ENCODE measurements at regions not wholly inside any gene's neighbourhood (a gene's known extent, or its start where the extent isn't known, plus 50 kb on each side); places are given as distances from the start of the nearest gene placed in this dataset.
A peak's percentile ranks its signal among the peaks of the same experiment; 100 is the strongest.
"Not testable (repeated sequence)": the region's sequence is repeated elsewhere in the genome, so short reads cannot be mapped to it uniquely, and the experiment has no call there.

DNA sequence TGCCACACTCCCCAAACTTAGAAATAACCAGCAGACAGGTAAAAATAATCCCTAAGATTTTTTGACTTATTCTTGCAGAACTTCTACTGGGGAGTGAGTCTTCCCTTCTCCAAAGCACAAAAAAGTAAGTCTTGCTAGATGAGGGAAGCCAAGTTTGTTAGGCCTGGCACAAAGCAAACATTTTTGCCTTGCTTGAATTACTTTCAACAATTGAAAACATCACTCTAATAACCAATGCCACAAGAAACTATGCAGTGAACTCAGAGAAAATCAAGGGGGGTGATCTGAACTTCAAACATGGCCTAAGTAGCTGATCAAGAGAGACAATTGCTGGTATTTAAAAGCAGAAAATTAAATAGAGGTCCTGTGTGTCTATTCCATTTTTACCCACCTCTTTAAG lies 123.6 kb upstream of the SLC1A3 start:
- DNase-seq, result no peak

DNA sequence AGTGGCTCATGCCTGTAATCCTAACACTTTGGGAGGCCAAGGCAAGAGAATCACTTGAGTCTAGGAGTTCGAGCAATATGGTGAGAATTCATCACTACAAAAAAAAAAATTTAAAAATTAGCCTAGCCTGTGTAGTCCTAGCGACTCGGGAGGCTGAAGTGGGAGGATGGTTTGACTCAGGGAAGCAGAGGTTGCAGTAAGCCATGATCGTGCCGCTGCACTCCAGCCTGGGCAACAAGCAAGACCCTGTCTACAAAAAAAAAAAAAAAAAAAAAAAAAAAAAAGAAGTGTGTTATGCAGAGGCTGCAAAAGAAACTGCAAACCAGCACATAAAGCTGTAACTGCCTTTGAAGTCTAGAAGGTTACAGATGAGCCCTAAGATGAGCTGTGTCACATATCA lies 116.9 kb upstream of the SLC1A3 start:
- no peak for DNase-seq

DNA sequence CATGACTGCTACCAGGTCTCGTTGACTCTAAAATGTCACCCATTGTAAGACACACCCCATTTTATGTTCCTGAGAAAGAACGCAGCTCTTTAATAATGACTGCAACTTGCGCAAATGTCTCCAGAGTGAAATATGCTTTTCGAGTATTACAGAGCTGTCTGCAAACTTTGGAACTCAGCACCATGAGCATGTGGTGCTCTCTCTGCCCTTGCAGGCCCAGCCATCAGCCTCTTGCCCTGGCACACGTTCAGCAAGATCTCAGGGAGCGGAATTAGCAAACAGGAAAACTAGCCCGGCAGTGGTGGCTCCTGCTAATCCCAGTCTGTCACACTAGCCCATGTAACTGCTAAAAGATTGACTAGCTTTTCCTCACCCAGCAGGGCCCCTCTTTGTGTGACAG lies 114.5 kb upstream of the SLC1A3 start:
- no peak for DNase-seq

DNA sequence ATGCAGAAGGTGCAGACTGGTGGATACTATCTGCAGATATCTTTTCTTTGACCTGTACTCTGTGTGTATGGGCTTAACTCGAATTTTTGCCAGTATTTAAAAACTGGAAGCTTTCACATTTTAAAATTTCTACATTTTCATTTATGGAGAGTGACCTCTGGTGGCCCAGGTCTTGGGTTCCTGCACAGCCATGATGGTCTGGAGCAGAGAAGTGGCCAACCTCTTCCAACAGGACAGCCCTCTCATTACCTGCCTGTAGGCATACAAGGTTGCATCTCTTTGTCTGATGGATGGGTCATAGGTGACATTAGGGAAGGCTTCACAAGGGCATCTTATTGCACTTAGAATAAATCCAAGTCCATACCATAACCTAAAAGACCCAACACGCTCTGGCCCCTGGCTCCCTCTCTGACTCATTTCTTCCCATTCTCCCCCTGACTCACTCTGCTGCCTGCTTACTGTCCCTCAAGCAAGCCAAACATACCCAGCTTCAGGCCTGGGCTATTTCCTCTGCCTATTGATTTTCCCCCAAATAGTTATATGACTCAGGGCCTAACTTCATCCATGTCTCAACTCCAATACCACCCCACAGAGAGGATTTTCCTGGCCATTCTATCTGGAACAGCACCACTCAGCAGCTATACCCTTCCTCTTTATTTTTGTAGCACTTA lies 113.3 kb upstream of the SLC1A3 start:
- DNase-seq, result no peak

DNA sequence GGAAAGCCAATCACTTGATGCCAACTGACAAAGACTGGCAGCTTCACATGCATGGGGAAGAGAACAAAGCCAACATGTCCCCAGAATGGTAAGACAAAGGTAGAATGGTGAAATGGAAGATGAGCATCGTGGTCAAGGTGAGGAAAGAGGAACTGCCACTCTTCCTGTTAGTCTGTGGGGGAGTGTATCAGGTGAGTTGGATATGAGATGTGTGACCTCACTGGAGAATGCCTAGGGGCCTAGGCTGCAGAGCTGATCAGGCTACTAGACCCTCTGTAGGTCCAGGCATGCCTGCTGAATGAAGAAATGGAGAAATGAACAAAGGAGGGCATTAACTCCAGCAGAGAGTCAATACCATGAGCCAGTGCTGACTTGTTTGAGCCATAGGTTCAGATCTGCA lies 112.4 kb upstream of the SLC1A3 start:
- DNase-seq, result no peak

DNA sequence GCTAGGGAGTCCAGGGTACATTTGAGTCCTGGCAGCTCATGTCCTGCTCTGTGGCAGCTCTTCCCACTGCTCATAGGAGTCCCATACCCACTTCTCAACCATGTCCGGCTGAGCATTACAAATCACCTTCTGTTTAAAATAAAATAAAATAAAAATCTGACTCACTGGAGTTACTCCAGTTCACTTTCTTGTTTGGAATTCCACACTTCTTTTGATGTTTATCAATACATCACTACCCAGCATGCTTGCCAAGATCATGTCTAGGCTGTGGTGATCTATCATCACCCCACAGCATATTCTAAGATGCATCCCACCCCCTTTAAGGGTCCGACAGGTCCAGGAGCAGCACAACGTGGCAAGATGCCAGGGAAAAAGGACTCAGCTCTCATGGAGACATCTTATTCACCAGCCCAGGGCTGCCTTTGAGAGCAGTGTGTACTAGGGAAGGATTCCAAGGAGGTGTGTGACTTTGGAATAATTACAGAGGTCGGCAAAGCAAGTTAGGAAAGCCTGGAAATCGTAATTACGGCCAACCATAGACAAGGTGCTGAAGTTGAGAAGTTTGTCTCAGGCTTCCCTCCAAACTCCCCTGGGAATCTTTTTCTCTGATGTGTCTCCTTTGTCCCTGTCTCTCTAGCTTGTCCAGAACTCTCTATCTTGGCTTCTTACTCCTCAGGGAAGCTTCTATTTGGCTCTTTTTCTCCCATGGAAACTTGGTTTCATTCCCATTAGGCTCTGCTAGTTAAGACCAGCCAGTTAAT lies 111.4 kb upstream of the SLC1A3 start:
- no peak for DNase-seq

DNA sequence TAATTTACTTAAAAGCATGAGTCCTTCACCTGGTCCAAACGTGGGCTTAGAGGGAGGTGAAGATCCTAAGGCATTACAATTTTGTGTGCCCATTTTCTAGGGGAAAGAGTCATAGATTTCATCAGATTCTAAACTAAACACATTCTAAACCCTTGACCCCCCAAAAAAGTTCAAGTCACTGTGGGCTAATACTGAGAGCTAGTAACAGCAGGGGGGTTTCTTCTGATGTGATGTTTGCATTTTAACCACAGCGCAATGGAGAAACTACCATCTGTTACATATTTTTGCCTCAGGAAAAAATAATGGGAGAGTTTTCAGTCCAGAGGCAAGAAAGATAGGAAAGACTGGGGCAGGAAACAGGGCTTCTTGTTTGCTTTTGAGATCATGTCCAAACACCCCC lies 110.8 kb upstream of the SLC1A3 start:
- no peak for DNase-seq

DNA sequence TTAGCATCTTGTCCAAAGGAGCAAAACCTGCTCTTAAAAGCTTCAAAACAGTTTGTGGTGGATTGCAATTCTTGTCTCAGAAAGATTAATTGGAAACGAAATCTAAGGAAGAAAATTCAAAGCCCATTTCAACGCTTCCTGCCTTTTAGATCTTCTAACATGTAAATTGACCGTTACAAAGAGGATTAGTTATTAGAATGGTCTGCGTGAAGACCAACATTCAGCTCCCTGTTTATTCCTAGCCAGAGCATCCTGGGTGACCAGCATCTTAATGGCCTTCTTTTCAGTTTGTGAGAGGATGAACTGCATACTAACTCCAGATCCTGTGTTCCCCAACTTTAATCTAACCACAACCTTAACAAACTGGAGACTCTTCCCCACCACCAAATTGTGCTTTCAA lies 109.9 kb upstream of the SLC1A3 start:
- DNase-seq, result no peak

DNA sequence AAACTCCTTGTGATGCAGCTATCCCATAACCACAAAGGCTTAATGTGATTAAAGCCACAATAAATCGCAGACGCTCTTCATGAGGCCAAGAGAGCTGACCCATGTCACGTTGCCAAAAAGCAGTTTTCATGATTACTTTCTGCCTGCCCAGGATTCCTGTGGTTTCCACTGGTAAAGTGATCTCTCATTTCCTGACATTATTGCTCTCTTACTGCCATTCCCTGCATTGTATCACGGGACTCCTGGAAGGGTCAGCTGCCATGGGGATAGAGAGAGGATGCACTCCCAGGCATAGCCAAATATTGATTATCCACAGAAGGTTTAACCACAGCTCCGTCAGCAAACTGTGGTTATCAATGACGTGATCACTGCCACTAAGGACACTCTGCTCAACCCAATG lies 103.8 kb upstream of the SLC1A3 start:
- no peak for DNase-seq

DNA sequence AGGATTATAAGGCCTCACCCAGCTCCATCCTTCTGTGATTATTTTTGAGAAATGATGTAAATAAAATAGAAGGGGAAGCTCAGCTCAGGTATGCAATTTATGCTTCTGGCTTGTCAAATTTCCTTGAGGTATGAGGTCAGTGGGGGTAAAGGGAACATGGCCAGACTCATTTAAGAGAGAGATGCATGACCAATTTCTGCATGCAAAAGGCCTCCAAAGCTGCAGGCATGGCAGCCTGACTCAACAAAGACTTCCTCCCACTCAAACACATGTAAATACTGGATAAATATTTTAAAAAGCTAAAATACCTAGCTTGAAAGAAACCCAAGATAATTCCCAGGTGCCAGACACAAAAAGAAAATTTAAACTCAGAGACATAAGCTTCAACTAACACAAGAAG lies 101.4 kb upstream of the SLC1A3 start:
- no peak for DNase-seq

DNA sequence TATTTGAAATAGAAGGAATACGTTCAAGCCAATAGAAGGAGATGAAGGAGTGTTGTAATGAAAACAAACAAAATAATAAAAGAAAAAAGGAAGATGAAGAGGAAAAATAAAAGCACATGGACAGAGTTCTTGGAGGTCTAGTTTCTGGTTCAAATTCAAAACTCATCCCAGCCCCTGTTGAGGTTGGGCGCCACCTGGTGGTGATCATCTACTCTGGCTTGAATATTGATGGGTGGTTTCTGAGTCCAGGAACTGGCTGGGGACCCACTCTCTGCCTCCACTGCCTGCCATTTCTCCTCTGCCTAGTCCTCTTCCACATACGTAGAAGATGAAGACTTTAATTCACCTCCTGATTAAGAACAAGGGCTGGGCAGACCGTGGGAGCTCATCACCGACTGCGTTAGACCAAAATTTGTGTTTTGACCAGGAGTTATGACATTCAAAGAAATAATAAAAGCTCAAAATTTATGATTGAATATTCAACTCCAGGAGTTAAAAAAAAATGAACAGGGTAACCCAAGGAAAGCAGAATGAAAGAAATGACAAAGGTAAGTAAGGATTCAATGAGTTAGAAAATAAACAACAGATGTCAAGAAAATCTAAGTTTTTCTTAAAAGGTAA lies 99.0 kb upstream of the SLC1A3 start:
- peak; percentile 78 for DNase-seq

DNA sequence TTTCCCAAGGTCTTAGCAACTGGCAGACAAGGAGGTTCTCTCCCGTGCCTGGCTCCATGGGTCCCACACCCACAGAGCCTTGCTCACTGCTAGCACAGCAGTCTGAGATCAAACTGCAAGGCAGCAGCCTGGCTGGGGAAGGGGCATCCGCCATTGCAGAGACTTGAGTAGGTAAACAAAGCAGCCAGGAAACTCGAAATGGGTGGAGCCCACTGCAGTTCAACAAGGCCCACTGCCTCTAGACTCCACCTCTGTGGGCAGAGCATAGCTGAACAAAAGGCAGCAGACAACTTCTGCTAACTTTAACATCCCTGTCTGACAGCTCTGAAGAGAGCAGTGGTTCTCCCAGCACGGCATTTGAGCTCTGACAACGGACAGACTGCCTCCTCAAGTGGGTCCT lies 98.1 kb upstream of the SLC1A3 start:
- not testable (repeated sequence) for DNase-seq

DNA sequence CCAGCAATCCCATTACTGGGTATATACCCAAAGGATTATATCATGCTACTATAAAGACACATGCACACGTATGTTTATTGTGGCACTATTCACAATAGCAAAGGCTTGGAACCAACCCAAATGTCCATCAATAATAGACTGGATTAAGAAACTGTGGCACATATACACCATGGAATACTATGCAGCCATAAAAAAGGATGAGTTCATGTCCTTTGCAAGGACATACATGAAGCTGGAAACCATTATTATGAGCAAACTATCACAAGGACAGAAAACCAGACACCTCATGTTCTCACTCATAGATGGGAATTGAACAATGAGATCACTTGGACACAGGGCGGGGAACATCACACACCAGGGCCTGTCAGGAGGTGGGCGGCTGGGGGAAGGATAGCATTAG lies 92.8 kb upstream of the SLC1A3 start:
- not testable (repeated sequence) for DNase-seq

DNA sequence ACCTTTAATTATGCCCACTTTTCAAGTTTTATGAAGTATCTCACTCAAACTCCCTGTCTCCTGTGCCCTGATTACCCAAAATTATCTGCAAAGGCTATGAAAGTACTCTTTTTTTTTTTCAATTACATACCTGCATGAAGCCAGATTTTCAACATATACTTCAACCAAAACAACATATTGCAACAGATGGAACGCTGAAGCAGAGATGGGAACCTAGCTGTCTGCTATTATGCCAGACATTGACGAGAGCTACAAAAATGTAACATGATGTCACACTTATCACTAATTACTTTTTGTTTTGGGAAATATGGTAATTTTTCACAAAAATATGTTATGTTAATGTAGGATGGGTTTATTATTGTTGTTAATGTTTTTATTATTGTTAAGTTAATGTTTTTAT lies 86.5 kb upstream of the SLC1A3 start:
- no peak for DNase-seq

DNA sequence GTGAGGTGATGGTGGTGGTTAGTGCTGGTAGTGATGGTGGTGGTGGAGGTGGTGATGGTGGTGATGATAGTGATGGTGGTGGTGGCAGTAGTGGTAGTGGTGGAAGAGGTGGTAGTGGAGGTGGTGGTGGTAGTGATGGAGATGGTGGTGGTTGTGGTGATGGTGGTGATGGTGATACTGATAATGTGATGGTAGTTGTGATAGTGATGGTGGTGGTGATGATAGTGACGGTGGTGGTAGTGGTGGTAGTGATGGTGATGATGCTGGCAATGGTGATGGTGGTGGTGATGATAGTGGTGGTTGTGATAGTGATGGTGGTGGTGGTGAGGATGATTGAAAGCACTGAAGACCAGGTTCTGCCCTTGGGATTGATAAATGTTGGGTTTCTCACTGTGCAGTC lies 85.2 kb upstream of the SLC1A3 start:
- no peak for DNase-seq

DNA sequence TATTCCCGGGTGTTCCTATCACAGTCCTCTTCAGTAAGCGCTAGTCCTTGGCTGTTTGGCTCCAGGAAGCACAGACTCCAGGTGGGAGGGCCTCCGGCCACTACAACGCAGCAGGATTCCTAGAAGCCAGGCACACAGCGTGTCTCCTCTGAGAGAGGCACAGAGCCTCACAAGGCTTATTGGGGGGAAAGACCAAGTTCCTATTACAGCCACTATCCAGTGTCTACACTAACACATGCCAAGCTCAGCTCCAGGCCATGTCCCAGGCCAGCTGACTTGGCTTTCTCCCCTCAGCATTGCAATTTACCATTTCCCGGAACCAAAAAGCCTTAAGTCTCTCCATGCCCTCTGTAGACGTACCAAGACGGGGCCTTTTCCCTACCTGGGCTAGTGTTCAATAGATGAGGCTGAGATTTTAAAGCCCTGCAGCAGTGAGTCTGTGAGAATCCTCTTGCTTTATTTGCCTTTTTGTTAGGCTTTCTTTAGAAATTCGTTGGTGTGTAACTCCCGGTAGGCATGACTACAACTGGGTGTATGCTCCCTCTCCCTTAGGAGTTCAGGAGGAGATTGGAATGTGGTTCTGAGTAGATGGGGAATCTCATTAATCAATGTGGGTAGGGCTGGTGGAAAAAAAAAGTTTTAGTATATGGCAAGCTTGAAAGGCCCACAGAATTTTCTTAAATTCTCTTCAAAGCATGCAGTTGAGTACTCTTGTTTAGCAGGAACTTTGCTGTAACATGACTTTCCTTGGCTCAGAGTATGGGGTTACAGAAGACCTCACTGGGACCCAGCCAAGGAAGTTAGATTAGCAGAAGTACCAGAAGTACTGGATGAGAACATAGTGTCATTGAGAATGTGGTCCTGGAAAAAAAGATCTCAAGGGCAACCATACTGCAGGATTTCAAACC lies 84.3 kb upstream of the SLC1A3 start:
- DNase-seq, result no peak

DNA sequence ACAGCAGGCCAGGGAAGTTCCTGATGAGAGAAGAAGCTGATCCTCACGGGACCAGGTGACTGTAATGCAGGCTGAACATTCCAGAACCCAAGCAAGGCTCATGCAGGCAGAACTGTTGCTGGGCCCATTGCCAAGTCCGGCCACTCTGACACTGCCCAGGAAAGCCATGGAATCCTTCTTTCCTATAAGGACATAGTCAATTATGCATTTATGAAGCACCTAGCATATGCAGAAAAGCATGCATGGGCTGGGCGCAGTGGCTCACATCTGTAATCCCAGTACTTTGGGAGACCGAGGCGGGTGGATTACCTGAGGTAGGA lies 83.7 kb upstream of the SLC1A3 start:
- DNase-seq, result no peak

DNA sequence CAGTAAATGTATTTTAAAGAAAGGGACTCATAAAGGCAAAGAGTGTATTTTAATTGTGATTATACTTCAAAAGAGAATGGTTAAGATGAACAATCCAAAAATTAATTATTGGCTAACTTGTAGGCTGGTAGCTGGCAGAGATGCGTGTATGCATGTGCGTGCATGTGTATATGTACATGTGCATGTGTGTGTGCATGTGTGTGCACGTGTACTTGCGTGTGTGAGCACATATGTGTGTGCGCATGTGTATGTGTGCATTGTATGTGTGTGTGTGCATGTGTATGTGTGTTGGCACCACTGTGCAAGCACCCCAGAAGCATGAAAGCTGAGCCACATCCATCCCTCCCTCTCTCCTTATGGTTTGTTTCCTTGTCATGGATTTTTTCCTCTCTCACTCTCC lies 83.0 kb upstream of the SLC1A3 start:
- no peak for DNase-seq

DNA sequence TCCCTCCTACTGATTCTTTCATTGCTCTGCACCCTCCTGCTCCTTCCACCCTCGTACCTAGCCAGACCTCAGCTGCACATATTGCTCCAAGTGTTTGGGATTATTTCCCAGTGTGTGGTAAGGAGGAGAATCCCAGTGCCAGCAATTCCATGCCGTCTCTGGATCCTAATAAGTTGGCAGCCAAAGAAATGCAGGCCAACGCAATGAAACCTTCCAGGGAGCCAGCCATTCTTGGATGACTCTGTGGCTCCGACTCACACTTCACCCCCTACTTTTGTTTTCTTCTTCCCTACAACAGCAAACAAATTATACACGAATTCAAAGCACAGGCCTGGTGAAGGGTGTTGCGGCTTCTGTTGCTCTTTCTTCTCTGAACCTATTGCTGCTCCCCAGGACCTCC lies 82.5 kb upstream of the SLC1A3 start:
- no peak for DNase-seq

DNA sequence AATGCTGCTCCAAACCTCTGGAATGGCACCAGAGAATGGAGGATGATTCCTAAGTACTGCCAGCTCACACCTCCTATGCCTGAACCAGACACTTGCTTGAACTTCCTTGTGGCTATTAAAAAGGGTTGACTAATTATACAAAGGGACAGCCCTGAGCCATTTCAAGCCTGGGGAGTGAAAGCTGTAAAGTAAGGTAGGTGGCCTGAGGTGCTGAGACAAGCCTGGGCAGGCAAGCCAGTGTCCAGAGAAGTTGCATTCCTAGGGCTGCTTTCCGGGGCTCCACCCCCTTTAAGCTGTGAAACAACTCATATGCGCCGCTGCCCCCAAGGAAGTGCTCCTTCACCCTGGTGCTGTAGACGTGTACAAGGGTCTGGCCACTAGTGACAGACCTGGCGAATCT lies 79.9 kb upstream of the SLC1A3 start:
- no peak for DNase-seq

DNA sequence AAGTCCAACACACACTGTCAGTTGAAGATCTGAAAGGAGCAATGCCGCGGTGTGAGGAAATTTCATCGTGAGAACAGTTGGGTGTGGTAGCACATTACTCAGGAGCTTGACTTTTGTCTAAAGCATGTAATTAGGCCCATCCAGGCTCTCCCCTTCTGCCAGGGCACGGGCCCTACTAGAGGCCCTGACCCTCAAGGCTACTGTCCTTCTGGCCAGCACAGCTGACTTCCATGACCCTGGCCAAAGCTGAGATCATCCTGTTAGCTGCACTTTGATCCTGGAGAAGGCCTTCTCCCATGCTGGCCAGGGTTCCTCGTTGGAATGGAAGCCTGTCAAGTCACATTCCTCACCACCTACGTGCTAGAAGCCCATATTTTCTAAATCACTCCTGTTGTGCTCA lies 77.8 kb upstream of the SLC1A3 start:
- DNase-seq, result no peak

DNA sequence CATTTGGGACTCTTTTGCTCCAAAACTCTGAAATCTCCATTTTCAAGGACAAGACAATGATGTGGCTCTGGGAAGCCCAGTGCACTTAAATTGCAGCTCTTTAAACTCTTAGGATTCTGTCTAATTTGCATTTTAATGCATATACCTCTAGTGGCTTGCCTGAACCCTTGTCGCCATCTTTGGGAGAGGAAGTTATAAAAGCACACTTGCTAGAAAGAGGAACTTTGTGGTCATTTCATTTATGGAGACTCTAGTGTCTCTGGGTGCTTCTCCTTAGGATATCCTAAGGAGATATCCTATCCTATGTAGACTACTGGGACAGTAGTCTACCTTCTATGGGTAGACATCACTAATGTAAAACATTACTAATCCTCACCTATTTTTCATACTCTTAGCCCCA lies 77.3 kb upstream of the SLC1A3 start:
- peak; percentile 62 for DNase-seq

DNA sequence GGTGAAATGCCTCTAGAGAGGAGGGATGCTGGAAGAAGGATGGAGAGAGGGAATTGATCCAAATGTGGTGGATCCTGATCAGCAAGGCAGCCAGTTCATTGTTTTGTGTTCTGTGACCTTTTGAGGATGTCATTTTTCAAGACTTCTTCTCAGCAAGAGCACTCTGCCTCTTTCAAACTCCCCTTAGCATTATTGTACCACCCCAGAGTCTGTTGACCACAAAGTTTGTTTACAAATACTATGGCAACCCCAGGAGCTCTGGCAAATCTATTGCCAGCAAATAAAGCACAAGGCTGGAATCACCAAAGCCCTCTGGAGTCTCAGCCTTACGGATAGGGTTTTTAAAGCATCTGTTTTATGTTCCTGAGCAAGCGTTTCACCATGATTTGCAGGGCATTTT lies 76.2 kb upstream of the SLC1A3 start:
- no peak for DNase-seq

DNA sequence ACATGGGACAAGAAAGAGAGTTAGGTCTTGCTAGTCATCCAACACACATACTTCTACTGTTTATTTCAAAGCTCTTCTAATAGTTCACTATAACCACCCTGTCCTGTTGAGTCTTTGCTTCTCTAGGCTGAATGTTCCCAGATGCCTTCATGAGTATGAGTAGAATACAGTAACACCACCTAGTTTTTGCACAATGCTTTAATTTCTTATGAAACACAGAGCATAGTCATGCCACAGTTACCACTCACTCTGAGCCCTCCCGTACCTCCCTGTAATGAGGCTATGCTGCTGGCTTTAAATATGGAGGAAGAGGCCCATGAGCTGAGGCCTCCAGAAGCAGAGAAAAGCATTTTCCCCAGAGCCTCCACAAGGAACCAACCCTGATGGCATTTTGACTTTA lies 75.0 kb upstream of the SLC1A3 start:
- no peak for DNase-seq

All from OCI-M1 (cell line).